Lung (tissue), 11 donors: ENCODE measurements at regions not wholly inside any gene's neighbourhood (a gene's known extent, or its start where the extent isn't known, plus 50 kb on each side); places are given as distances from the start of the nearest gene placed in this dataset.

Experiments
- ATAC-seq: fragments of 200-7000 bp; cut with Tn5 transposase; one replicate; pipeline ENCODE4 v1.9.1; 2020; ENCODE audit warnings: moderate number of reproducible peaks; ENCODE audit not compliant: insufficient read depth, low FRiP score
- DNase-seq, 3 donors: peaks; one replicate each; pipeline ENCODE4 v3.0.0-alpha.2; 2013 to 2017
- H3K27ac ChIP-seq, 2 donors: one replicate each; pipeline ENCODE4 v1.5.1; 2013; ENCODE audit warnings: mild to moderate bottlenecking in 2 of 2, moderate library complexity in 2 of 2, control low read depth in 1 of 2, inconsistent platforms in 1 of 2, low read depth in 1 of 2, low read length in 1 of 2
- H3K27me3 ChIP-seq, 3 donors: one replicate each; pipeline ENCODE4 v1.5.1; 2013; ENCODE audit warnings: low read length in 2 of 3; ENCODE audit not compliant: control insufficient read depth in 3 of 3, insufficient read depth in 3 of 3
- H3K36me3 ChIP-seq, 4 donors: one replicate each; pipeline ENCODE4 v1.5.1; 2013; ENCODE audit warnings: low read length in 4 of 4, mild to moderate bottlenecking in 1 of 4, moderate library complexity in 1 of 4; ENCODE audit not compliant: control insufficient read depth in 4 of 4, insufficient read depth in 4 of 4
- H3K4me1 ChIP-seq, 5 donors: one replicate each; pipeline ENCODE4 v1.5.1; 2013; ENCODE audit warnings: low read length in 5 of 5, mild to moderate bottlenecking in 2 of 5, moderate library complexity in 1 of 5; ENCODE audit not compliant: control insufficient read depth in 5 of 5, insufficient read depth in 5 of 5
- H3K4me3 ChIP-seq: one replicate; pipeline ENCODE4 v1.5.1; 2013; ENCODE audit warnings: mild to moderate bottlenecking, control low read depth, moderate library complexity
- H3K9ac ChIP-seq, 2 donors: one replicate each; pipeline ENCODE4 v1.5.1; 2013; ENCODE audit warnings: low read length in 2 of 2, control low read depth in 1 of 2; ENCODE audit not compliant: insufficient read depth in 1 of 2
- H3K9me3 ChIP-seq, 4 donors: one replicate each; pipeline ENCODE4 v1.5.1; 2013; ENCODE audit warnings: low read length in 3 of 4, mild to moderate bottlenecking in 1 of 4, moderate library complexity in 1 of 4; ENCODE audit not compliant: control insufficient read depth in 4 of 4, insufficient read depth in 3 of 4
- WGBS, 2 donors: extraction: QIAGEN DNeasy Blood & Tissue Kit; methylation state at CpG; one replicate each; pipeline ENCODE4 v1.1.7; 2013; 5-methylcytosine and 5-hydroxymethylcytosine counted together
- TF ChIP-seq, protein P1 (sequence below): IDR thresholded peaks from 2 replicates; pipeline ENCODE4 v1.5.1; 2012; ENCODE audit warnings: mild to moderate bottlenecking; ENCODE audit errors: control extremely low read depth, extremely low read depth
- donor health status: control.
- donor health status: control.
- donor health status: Bipolar disorder and iron deficiency.
- donor health status: healthy.
- donor health status: DM: yes; HTN: yes; CAD: no.

DNA sequence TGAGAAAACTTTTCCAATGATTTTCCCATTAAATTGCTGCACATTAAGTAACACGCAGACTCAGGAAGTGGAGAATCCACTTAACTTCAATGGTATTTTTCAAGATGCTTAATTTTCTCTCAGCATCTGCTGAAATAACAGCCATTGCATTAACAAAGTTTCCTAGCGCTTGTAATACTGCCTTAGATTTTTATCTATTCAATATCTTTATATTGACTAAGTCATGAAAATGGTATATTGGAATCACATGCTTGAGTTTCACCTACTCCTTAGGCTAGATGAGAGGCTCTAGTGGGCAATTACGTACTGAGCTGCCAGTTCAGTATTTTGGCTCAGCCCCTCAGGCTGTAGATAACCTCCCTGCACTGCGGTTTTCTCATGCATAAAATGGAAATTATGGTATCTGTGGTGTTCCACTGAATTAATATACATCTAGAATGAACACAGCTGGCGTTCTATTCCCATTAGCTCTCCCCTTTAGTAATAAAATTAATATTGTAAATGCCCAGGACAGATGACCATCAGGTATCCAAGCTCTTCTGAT, 112.9 kb downstream of the MTX3 start:
- Histone ChIP-seq H3K9me3 (peaks cover 0 to 4% (median 0%) of the 10 kb centered on the region in 4 donors), H3K4me3 (no peak overlapping the region), H3K27me3 (peaks cover 0 to 9% (median 0%) of the 10 kb centered on the region in 3 donors), H3K9ac (no peak overlapping the region), H3K4me1 (peaks cover 0 to 3% (median 0%) of the 10 kb centered on the region in 5 donors), H3K27ac (no peak overlapping the region), H3K36me3 (no peaks in the 10 kb centered on the region)
- WGBS, 2 donors: 67 to 81% methylated on average over 5 of the region's 5 CpGs
- TF ChIP-seq, protein P1, sequence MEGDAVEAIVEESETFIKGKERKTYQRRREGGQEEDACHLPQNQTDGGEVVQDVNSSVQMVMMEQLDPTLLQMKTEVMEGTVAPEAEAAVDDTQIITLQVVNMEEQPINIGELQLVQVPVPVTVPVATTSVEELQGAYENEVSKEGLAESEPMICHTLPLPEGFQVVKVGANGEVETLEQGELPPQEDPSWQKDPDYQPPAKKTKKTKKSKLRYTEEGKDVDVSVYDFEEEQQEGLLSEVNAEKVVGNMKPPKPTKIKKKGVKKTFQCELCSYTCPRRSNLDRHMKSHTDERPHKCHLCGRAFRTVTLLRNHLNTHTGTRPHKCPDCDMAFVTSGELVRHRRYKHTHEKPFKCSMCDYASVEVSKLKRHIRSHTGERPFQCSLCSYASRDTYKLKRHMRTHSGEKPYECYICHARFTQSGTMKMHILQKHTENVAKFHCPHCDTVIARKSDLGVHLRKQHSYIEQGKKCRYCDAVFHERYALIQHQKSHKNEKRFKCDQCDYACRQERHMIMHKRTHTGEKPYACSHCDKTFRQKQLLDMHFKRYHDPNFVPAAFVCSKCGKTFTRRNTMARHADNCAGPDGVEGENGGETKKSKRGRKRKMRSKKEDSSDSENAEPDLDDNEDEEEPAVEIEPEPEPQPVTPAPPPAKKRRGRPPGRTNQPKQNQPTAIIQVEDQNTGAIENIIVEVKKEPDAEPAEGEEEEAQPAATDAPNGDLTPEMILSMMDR: no peak
- ATAC-seq (no peak), DNase-seq (no peak)

- H3K9ac ChIP-seq: no peak overlapping the region
- no peaks in the 10 kb centered on the region for H3K36me3 ChIP-seq
- H3K4me1 ChIP-seq: no peaks in the 10 kb centered on the region
- H3K27ac ChIP-seq: no peak overlapping the region
- H3K4me3 ChIP-seq: no peak overlapping the region
- peaks cover 0 to 5% (median 0%) of the 10 kb centered on the region in 3 donors for H3K27me3 ChIP-seq
- H3K9me3 ChIP-seq: peaks cover 0 to 4% (median 0%) of the 10 kb centered on the region in 4 donors
- no peak for DNase-seq
- WGBS, 2 donors: 57 to 72% methylated on average over 1 of the region's 1 CpG
- no peak for ATAC-seq
- TF ChIP-seq, protein P1: no peak
These were observed 114.6 kb downstream of the MTX3 start for GRCh38 chr5:79876456-79876855.

DNA sequence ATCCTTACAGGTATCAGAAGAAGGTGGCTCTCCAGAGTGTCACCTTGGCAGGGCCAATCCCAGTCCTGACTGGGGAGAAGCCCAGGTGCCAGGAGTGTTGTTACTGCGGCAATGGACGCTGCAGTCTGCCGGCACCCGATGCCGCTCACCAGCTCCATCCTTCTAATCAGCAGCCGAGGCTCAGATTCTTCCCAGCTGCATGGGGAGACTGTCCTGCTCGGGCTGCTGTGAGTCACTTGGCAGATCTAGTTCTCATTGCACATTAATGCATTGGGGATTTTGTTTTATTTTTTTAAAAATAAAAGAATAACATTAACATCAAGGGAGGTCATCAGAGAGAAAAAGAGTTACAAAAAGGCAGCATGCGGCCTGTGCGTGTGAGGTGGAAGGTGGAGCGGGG, 115.8 kb downstream of the MTX3 start:
- H3K27ac ChIP-seq: no peak overlapping the region
- TF ChIP-seq, protein P1: no peak
- peaks cover 0 to 4% (median 0%) of the 10 kb centered on the region in 4 donors for H3K9me3 ChIP-seq
- H3K36me3 ChIP-seq: no peaks in the 10 kb centered on the region
- H3K9ac ChIP-seq: no peak overlapping the region
- DNase-seq (no peak), ATAC-seq (no peak)
- H3K27me3 ChIP-seq: no peaks in the 10 kb centered on the region
- no peaks in the 10 kb centered on the region for H3K4me1 ChIP-seq
- H3K4me3 ChIP-seq: no peak overlapping the region
- WGBS, 2 donors: 91 to 93% methylated on average over 10 of the region's 10 CpGs

DNA sequence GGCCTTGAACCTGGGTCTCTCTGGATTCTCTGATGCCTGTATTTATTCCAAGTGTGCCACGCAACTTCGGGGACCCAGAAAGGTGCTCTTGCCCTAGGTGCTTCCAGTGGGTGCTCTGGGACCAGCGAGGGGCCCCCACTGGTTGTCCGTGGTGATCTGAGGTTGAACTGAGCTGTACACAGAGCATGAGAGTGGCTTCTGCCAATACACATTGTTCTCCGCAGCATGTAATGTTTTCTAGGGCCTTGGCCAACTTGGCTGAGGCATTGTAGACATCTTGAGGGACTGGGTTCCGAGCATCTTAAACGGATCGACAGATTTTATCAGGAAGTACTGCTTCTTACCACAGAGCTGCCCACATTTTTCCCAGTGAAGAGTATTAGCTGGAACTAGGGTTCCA, 117.9 kb downstream of the MTX3 start:
- Histone ChIP-seq H3K36me3 (no peaks in the 10 kb centered on the region), H3K4me1 (no peaks in the 10 kb centered on the region), H3K9me3 (no peaks in the 10 kb centered on the region), H3K4me3 (no peak overlapping the region), H3K27ac (no peak overlapping the region), H3K27me3 (no peaks in the 10 kb centered on the region), H3K9ac (no peak overlapping the region)
- 88 to 93% methylated on average over 8 of the region's 8 CpGs for WGBS, 2 donors
- DNase-seq: no peak
- ATAC-seq: no peak
- TF ChIP-seq, protein P1: no peak
